Ammon's horn (tissue), 1 donor: ENCODE measurements at regions not wholly inside any gene's neighbourhood (a gene's known extent, or its start where the extent isn't known, plus 50 kb on each side); places are given as distances from the start of the nearest gene placed in this dataset.
"Not testable (repeated sequence)": the region's sequence is repeated elsewhere in the genome, so short reads cannot be mapped to it uniquely, and the experiment has no call there.

ENCODE experiments used
- DNase-seq: peaks from one replicate; pipeline ENCODE4 v3.0.0-alpha.2; 2016; ENCODE audit warnings: low spot score

DNA sequence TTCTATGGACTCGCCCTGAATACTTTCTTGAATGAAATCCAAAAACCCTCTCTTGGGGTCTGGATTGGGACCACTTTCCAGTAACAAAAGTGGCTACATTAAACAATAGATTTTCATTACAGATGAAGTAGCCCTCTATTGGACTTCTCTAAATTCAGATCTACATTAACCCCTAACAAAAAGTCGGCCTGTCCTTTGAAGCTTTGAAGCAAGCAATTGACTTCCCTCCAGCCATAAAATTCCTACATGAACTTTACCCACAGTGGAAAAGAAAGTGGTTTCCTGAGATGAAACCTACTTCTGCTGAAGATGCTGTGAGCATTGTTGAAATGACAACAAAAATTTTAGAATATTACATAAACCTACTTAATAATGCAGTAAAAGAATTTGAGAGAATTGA lies 967.1 kb upstream of the ROBO1 start:
- no peak for DNase-seq

DNA sequence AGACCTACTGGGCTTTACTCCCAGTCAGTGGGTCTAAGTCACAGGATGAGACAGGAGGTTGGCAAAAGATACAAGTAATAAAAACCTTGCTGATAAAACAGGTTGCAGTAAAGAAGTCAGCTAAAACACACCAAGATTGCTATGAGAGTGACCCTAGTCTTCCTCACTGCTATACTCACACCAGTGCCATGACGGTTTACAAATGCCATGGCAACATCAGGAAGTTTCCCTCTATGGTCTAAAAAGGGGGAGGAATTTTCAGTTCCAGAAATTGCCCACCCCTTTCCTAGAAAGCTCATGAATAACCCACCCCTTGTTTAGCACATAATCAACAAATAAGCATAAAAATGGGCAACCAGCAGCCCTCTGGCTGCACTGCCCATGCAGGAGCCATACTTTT lies 966.7 kb upstream of the ROBO1 start:
- no peak for DNase-seq

DNA sequence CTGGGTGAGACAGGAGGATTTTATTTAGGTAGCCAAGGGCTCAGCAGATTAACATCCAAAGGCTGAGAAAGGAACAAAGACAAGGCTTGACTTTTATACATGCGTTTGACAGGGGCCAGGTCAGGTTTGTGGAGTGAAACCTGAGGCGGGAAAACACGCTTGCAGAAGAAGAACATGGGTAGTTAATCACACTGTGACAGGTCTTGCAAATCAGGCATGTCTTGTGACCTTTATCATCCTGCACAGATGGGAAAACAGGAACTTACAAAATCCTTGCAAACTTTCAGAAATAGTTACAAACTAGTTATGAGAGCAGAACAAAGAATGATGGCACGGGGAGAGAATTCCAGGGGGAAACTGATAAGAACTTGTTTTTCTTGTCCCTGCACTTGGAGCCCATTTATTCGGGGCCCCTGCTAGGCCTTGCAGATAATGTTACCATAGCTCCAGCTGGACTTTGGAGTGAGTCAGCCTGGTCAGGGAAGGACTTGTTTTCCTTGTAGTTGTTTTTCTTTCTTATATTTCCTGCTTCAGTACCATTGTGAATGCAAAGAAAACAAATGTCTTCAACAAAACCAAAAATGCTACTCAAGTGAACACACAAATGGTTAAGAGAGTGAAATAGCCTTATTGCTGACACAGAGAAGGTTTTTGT lies 965.9 kb upstream of the ROBO1 start:
- DNase-seq, result no peak

DNA sequence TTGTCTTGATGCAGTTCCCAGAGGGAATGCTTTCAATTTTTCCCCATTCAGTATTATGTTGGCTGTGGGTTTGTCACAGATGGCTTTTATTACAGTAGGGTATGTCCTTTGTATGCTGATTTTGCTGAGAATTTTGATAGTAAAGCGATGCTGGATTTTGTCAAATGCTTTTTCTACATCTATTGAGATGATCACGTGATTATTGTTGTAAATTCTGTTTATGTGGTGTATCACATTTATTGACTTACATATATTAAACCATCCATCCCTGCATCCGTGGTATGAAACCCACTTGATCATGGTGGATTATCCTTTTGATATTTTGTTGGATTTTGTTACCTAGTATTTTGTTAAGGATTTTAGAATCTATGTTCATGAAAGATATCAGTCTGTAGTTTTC lies 959.8 kb upstream of the ROBO1 start:
- DNase-seq, result not testable (repeated sequence)

DNA sequence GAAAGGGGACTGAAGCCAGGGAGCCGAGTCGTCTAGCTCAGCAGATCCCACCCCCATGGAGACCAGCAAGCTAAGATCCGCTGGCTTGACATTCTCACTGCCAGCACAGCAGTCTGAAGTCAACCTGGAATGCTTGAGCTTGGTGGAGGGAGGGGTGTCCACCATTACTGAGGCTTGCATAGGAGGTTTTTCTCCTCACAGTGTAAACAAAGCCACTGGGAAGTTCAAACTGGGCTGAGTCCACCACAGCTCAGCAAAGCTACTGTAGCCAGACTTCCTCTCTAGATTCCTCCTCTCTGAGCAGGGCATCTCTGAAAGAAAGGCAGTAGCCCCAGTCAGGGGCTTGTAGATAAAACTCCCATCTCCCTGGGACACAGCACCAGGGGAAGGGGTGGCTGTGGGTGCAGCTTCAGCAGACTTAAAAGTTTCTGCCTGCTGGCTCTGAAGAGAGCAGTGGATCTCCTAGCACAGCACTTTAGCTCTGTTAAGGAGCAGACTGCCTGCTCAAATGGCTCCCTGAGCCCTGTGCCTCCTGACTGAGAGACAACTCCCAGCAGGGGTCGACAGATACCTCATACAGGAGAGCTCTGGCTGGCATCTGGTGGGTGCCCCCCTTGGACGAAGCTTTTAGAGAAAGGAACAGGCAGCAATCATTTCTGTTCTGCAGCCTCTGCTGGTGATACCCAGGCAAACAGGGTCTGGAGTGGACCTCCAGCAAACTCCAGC lies 942.0 kb upstream of the ROBO1 start:
- not testable (repeated sequence) for DNase-seq

DNA sequence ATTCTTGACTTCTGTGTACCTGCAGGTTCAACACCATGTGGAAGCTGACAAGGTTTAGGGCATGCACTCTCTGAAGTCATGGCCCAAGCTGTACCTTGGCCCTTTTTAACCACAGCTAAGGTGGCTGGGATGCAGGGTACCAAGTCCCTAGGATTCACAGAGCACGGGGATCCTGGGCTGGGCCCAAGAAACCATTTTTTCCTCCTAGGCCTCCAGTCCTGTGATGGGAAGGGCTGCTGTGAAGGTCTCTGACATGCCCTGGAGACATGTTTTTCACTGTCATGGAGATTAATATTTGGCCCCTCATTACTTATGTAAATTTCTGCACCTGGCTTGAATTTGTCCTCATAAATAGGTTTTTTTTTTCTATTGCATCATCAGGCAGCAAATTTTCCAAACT lies 937.5 kb upstream of the ROBO1 start:
- DNase-seq, result no peak

DNA sequence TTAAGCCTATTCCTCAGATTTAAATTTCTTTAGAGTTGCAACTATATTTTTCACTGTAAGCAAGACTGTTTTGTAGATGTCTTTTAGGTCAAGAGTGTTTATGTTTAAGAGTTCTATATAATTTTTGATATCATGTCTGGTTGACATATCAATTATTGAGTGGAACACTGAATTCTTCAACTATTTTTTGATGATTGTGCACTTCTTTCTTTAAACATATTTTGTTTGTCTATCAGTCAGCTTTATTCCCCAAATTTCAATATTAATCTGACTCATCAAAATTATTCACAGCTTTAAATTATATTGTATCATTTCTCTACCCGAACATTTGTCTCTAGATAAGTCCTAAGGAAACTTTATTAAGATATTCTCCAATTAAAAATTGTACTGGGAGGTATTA lies 933.6 kb upstream of the ROBO1 start:
- no peak for DNase-seq

DNA sequence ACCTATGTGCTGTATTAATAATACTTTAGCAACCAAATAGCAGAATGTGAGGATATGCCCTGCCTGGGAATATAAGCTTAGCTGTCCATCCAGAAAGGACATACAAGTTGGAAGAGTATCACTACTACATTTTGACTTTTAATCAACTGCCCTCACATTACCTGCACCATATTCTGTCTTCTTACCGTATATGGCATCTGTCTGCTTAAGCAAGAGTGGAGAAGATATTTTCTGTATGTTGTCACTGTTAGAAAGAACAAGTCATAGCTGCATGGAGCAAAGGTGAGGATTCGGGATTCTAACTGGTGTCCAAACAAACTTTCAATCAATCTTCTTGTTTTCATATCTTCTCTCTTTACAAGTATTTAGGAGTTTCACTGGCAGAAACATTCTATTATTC lies 929.5 kb upstream of the ROBO1 start:
- no peak for DNase-seq

DNA sequence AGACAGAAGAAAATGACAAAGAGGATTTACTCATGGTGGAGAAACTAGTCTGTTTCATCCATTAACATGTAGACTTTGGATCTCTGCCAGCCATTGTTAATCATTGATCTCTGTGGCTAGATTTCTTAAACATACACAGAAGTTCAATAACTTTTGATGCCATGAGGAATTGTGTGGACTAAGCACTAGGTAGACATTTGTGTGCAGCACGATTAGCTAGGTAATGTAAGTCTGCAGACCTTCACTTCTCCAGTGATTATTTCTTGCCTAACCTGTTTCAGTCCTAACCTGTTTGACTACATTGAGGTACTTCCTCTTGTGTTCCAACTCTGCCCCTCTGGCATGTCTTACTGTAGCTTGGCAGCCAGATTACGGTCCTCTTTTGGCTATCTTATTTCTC lies 928.5 kb upstream of the ROBO1 start:
- DNase-seq, result no peak

DNA sequence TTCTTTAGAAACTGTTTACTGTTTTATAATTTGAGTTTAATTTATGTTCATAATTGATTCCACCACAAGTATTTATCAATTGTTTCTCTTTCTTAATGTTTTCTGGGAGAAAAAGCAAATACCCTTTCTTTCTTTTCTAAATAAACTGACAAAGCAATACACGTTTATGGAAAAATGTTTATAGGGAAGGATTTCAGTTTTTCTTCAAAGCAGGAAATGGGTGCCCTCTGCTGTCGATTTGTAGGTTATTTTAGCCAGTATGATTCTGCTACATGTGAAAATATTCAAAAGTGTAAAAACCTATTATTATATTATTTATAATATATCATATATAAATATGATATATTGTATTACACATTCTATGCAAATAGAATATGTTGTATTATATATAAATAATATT lies 921.0 kb upstream of the ROBO1 start:
- peak; percentile 28 for DNase-seq

DNA sequence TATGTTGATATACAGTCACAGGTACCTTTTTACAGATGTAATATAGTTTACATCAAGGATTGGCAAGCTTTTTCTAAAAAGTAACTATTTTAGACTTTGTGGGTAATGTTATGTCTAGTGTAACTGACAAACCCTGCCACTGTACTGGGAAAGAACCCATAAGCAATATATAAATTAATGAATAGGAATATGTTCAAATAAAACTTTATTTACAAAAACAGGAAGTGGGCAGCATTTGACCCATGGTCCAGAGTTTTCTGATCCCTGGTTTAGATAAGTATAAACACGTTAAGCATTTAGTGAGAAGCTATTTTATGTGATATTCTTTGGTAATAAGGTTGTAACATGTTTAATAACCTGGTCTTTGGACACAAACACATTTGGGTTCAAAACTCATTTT lies 915.2 kb upstream of the ROBO1 start:
- DNase-seq, result no peak

DNA sequence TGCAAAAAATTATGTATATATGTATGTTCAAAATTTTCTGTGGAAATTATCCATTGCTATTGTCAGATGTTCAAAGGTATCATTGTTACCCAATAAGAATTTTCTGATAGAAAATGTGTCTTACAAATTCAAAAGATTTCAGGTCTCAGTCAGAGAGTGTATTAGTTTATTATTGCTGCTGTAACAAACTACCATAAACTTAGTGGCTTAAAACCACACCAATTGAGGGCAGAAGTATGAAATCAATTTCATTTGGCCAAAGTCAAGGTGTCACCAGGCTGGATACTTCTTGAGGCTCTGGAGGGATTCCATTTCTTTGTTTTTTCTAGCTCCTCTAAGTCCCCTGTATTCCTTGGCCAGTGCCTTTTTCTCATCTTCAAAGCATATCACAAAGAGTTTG lies 914.4 kb upstream of the ROBO1 start:
- no peak for DNase-seq

DNA sequence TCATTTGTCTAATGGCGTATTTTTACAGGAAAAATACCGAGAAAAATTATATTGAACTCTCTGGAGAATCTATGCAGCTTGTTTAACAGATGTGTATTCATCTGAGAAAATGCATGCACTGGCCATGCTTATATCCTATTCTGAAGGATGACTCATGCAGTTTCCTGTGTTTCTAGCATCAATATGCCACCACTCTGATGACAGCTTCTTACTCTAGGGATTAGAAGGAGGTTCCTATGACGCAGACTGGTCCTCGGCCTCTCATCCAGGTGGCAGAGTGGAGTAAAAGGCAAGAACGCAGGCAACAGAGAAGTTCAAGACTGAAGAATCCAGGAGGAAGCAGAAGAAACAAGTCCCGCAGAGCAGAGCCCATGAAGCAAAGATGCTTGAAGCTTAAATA lies 910.0 kb upstream of the ROBO1 start:
- DNase-seq, result no peak

DNA sequence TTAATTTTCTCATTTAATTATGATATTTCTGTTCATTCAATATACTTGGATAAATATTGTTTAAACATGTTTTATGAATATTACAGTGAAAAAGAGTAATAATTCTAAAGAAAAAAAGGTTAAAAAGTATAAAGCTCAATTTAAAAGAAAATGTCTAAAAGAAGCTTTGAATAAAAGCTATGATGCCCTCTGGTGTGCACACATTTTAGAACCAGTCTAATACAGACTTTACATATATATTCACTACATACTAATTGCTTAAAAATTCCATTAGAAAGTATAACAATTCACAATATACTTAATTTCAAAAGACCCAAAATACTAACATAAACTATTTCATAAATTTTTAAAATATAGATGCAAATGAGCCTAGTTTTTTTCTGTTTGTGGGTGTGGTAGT lies 909.1 kb upstream of the ROBO1 start:
- no peak for DNase-seq

DNA sequence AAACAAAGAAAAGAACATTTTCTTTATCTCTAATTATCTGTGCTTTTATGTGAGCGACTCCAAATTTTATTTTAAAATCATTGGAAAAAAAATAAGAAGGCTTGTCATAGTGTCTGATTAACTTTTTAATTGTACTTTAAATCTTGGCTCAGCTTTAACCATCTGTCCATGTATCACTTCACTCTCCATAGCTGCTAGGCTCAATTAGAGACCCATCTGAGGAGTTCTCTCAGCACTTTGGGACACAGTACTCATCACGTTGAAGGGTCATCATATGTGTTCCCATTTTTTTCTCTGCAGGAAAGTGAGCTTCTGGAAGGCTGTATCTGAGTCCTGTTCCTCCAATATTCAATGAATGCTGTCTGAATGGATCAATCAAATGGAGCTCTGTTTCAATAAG lies 908.5 kb upstream of the ROBO1 start:
- no peak for DNase-seq

DNA sequence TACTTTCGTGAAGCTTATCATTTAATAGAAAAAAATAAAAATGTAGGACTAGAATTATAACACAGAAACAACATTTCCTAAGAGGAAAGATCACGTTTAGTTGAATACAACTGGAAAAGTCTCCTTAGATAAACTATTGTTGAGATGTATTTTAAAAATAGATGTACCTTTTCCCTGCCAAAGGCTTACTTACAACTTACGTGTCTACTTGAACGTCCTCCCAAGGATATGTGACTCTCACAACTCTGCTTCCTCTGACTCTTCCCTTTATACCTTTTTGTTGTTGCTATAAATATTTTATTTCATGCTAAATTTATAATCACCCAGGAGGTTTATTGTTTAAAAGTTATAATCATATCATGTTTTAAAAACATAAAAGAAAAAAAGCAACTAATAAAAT lies 908.0 kb upstream of the ROBO1 start:
- DNase-seq, result no peak

DNA sequence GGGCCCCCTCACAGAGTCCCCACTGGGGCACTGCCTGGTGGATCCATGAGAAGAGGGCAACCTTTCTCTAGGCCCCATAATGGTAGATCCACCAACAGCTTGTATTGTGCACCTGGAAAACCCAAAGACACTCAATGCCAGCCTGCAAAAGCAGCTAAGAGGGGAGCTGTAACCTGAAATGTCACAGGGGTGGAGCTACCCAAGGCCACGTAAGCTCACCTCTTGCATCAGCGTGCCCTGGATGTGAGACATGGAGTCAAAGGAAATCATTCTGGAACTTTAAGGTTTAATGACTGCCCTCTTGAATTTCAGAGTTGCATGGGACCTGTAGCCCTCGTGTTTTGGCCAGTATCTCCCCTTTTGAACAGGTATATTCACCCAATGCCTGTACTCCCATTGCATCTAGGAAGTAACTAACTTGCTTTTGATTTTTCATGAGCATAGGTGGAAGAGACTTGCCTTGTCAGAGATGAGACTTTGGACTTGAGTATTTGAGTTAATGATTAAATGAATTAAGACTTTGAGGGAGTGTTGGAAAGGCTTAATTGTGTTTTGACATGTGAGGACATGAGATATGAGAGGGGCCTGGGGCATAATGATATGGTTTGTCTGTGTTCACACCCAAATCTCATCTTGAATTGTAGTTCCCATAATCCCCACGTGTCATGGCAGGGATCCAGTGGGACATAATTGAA lies 900.9 kb upstream of the ROBO1 start:
- no peak for DNase-seq

DNA sequence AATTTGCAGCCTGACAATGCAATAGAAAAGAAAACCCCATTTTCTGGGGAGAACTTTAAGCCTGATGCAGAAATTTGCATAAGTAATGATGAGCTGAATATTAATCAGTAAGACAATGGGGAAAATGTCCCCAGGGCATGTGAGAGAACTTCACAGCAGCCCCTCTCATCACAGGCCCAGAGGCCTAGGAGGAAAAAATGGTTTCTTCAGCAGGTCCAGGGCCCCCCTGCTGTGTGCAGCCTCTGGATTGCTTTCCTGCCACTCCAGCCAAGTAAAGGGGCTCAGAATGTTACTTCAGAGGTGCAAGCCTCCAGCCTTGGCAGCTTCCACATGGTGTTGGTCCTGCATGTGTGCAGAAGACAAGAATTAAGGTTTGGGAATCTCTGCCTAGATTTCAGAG lies 900.3 kb upstream of the ROBO1 start:
- no peak for DNase-seq

DNA sequence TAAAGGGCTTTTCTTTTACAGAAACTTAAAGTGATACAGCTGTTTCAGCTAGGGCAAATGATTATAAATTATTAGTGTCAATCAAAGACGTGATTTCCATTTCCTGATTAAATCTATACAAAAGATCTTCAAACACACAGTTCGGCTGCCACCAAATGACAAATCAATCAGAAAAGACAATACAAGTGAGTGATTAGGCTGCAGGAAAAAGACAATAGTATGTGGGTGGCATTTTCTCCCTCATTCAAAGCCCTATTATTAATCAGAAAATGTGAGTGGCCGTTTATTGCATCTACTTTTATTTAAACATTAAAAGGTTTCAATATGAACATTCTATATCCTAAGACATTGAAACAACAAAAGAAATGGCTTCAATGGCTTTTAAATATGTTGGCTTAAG lies 895.6 kb upstream of the ROBO1 start:
- DNase-seq, result no peak

DNA sequence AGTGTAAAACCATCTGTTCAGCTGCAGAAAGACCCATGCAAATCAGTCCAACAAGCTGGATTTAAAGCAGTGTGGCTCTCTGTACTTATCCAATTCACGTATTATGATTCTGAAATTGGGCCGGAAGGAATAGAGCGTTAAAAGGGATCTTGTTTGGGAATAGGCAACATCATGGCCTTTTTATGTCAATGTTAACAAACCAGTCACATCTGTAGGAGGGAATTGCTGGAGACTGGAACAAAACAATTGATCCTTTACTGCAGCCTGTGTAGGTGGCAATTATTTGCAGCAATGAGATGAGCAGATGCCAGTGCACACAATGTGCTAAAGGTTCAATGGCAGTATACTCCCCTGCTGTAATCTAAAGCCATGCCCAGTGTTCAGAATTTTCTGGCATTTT lies 887.4 kb upstream of the ROBO1 start:
- DNase-seq, result peak; percentile 47

DNA sequence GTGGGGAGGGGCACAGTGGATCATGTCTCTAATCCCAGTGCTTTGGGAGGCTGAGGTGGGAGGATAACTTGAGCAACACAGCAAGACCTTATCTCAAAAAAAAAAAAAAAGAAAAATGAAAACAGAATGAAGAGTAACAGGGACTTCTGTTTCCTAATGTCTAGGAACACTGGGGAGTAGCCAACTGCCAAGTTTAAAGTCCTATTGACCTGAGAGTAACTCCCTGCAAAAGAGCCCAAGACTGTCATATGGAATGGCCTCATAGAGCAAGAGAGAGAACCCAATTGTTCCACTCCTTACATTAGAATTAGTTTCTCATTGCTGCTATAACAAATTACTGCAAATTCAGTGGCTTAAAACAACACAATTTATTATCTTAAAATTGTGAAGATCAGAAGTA lies 881.4 kb upstream of the ROBO1 start:
- no peak for DNase-seq

DNA sequence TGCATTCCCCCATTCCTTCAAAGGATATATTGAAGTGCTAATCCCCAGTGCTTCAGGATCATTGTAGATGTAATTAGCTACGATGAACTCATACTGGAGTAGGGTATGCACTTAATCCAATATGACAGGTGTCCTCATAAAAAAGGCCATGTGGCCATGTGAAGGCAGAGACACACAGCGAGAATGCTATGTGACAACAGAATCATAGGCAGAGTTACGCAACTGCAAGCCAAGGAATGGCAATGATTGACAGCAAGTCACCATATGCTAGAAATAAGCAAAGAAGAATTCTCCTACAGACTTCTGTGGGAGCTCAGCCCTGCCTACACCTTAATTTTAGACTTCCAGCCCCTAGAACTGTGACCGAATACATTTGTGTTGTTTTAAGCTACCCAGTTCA lies 875.6 kb upstream of the ROBO1 start:
- peak; percentile 6 for DNase-seq
